T-helper 2 cell treated with Interferon-gamma antibody and Interleukin-4, amounts not matched to agents 5 μg/mL and 100 μg/mL, for 36 hours (primary cell): ENCODE measurements at regions not wholly inside any gene's neighbourhood (a gene's known extent, or its start where the extent isn't known, plus 50 kb on each side); places are given as distances from the start of the nearest gene placed in this dataset.
"Not testable (repeated sequence)": the region's sequence is repeated elsewhere in the genome, so short reads cannot be mapped to it uniquely, and the experiment has no call there.

Source experiments
- DNase-seq: peaks from one replicate; pipeline ENCODE4 v3.0.0; 2021; ENCODE audit warnings: low spot score
- H3K27ac Mint-ChIP-seq: one replicate; pipeline ENCODE4 v1.8.0; 2021; ENCODE audit warnings: mild to moderate bottlenecking, mixed read lengths
- H3K27me3 Mint-ChIP-seq: one replicate; pipeline ENCODE4 v1.8.0; 2021; ENCODE audit warnings: low read depth, mixed read lengths
- H3K36me3 Mint-ChIP-seq: one replicate; pipeline ENCODE4 v1.8.0; 2021; ENCODE audit warnings: low read depth, mixed read lengths
- H3K4me1 Mint-ChIP-seq: one replicate; pipeline ENCODE4 v1.8.0; 2021; ENCODE audit warnings: low read depth, mixed read lengths
- H3K4me3 Mint-ChIP-seq: one replicate; pipeline ENCODE4 v1.8.0; 2022; ENCODE audit warnings: mild to moderate bottlenecking, moderate library complexity, mixed read lengths
- H3K9me3 Mint-ChIP-seq: one replicate; pipeline ENCODE4 v1.8.0; 2021; ENCODE audit warnings: mixed read lengths

GRCh38 chr10:121127151-121127906, 276.2 kb downstream of the WDR11 start:
- H3K9me3 Mint-ChIP-seq, result no peaks in the 10 kb centered on the region
- no peaks in the 10 kb centered on the region for H3K4me1 Mint-ChIP-seq
- H3K27ac Mint-ChIP-seq, result no peak overlapping the region
- H3K27me3 Mint-ChIP-seq, result no peaks in the 10 kb centered on the region
- no peak overlapping the region for H3K4me3 Mint-ChIP-seq
- no peak for DNase-seq
- H3K36me3 Mint-ChIP-seq, result no peaks in the 10 kb centered on the region

GRCh38 chr10:121128164-121128563, 277.0 kb downstream of the WDR11 start:
- H3K9me3 Mint-ChIP-seq, result no peaks in the 10 kb centered on the region
- H3K27ac Mint-ChIP-seq, result no peak overlapping the region
- no peaks in the 10 kb centered on the region for H3K36me3 Mint-ChIP-seq
- no peaks in the 10 kb centered on the region for H3K4me1 Mint-ChIP-seq
- DNase-seq, result no peak
- no peaks in the 10 kb centered on the region for H3K27me3 Mint-ChIP-seq
- H3K4me3 Mint-ChIP-seq, result no peak overlapping the region

- no peak overlapping the region for H3K27ac Mint-ChIP-seq
- no peak overlapping the region for H3K4me3 Mint-ChIP-seq
- H3K4me1 Mint-ChIP-seq, result no peaks in the 10 kb centered on the region
- H3K27me3 Mint-ChIP-seq, result no peaks in the 10 kb centered on the region
- no peaks in the 10 kb centered on the region for H3K9me3 Mint-ChIP-seq
- no peak for DNase-seq
- H3K36me3 Mint-ChIP-seq, result no peaks in the 10 kb centered on the region
These were observed 278.1 kb downstream of the WDR11 start for GRCh38 chr10:121129266-121129665.

GRCh38 chr10:121130382-121130781, 279.2 kb downstream of the WDR11 start:
- no peaks in the 10 kb centered on the region for H3K9me3 Mint-ChIP-seq
- H3K4me3 Mint-ChIP-seq, result no peak overlapping the region
- H3K4me1 Mint-ChIP-seq, result no peaks in the 10 kb centered on the region
- H3K27ac Mint-ChIP-seq, result no peak overlapping the region
- H3K36me3 Mint-ChIP-seq, result no peaks in the 10 kb centered on the region
- H3K27me3 Mint-ChIP-seq, result no peaks in the 10 kb centered on the region
- DNase-seq, result no peak

GRCh38 chr10:121131014-121131413, 279.9 kb downstream of the WDR11 start:
- Mint-ChIP-seq H3K9me3 (no peaks in the 10 kb centered on the region), H3K4me1 (no peaks in the 10 kb centered on the region), H3K36me3 (no peaks in the 10 kb centered on the region), H3K4me3 (no peak overlapping the region), H3K27me3 (no peaks in the 10 kb centered on the region), H3K27ac (no peak overlapping the region)
- no peak for DNase-seq

GRCh38 chr10:121131426-121132265, 280.5 kb downstream of the WDR11 start:
- no peaks in the 10 kb centered on the region for H3K36me3 Mint-ChIP-seq
- no peaks in the 10 kb centered on the region for H3K27me3 Mint-ChIP-seq
- no peak overlapping the region for H3K4me3 Mint-ChIP-seq
- DNase-seq, result no peak
- no peaks in the 10 kb centered on the region for H3K9me3 Mint-ChIP-seq
- no peaks in the 10 kb centered on the region for H3K4me1 Mint-ChIP-seq
- H3K27ac Mint-ChIP-seq, result no peak overlapping the region

- no peak for DNase-seq
- Mint-ChIP-seq H3K27me3 (no peaks in the 10 kb centered on the region), H3K9me3 (no peaks in the 10 kb centered on the region), H3K36me3 (no peaks in the 10 kb centered on the region), H3K4me1 (no peaks in the 10 kb centered on the region), H3K27ac (no peak overlapping the region), H3K4me3 (no peak overlapping the region)
These were observed 281.1 kb downstream of the WDR11 start for GRCh38 chr10:121132273-121132672.

- Mint-ChIP-seq H3K27ac (no peak overlapping the region), H3K36me3 (no peaks in the 10 kb centered on the region), H3K4me3 (no peak overlapping the region), H3K27me3 (no peaks in the 10 kb centered on the region), H3K4me1 (no peaks in the 10 kb centered on the region), H3K9me3 (no peaks in the 10 kb centered on the region)
- no peak for DNase-seq
These were observed 282.7 kb downstream of the WDR11 start for GRCh38 chr10:121133901-121134300.

- Mint-ChIP-seq H3K4me1 (no peaks in the 10 kb centered on the region), H3K4me3 (no peak overlapping the region), H3K27ac (no peak overlapping the region), H3K9me3 (no peaks in the 10 kb centered on the region), H3K27me3 (no peaks in the 10 kb centered on the region), H3K36me3 (no peaks in the 10 kb centered on the region)
- no peak for DNase-seq
These were observed 283.5 kb downstream of the WDR11 start for GRCh38 chr10:121134711-121135110.

- no peak for DNase-seq
- no peak overlapping the region for H3K27ac Mint-ChIP-seq
- H3K27me3 Mint-ChIP-seq, result no peaks in the 10 kb centered on the region
- H3K9me3 Mint-ChIP-seq, result no peaks in the 10 kb centered on the region
- H3K4me3 Mint-ChIP-seq, result no peak overlapping the region
- no peaks in the 10 kb centered on the region for H3K4me1 Mint-ChIP-seq
- H3K36me3 Mint-ChIP-seq, result no peaks in the 10 kb centered on the region
These were observed 284.4 kb downstream of the WDR11 start for GRCh38 chr10:121135512-121135911.

- Mint-ChIP-seq H3K9me3 (no peaks in the 10 kb centered on the region), H3K27me3 (no peaks in the 10 kb centered on the region), H3K4me3 (no peak overlapping the region), H3K36me3 (no peaks in the 10 kb centered on the region), H3K27ac (no peak overlapping the region), H3K4me1 (no peaks in the 10 kb centered on the region)
- DNase-seq, result no peak
These were observed 286.4 kb downstream of the WDR11 start for GRCh38 chr10:121137533-121137932.

GRCh38 chr10:121138112-121138860, 287.1 kb downstream of the WDR11 start:
- no peak for DNase-seq
- no peaks in the 10 kb centered on the region for H3K36me3 Mint-ChIP-seq
- no peaks in the 10 kb centered on the region for H3K27me3 Mint-ChIP-seq
- H3K27ac Mint-ChIP-seq, result no peak overlapping the region
- H3K4me3 Mint-ChIP-seq, result no peak overlapping the region
- H3K9me3 Mint-ChIP-seq, result no peaks in the 10 kb centered on the region
- H3K4me1 Mint-ChIP-seq, result no peaks in the 10 kb centered on the region

- Mint-ChIP-seq H3K27me3 (no peaks in the 10 kb centered on the region), H3K27ac (no peak overlapping the region), H3K36me3 (no peaks in the 10 kb centered on the region), H3K9me3 (no peaks in the 10 kb centered on the region), H3K4me3 (no peak overlapping the region), H3K4me1 (no peaks in the 10 kb centered on the region)
- no peak for DNase-seq
These were observed 287.8 kb downstream of the WDR11 start for GRCh38 chr10:121138918-121139317.

GRCh38 chr10:121145802-121146395, 294.7 kb downstream of the WDR11 start:
- H3K27me3 Mint-ChIP-seq, H3K27ac Mint-ChIP-seq, H3K36me3 Mint-ChIP-seq, H3K4me1 Mint-ChIP-seq, H3K4me3 Mint-ChIP-seq, DNase-seq: not testable (repeated sequence)
- H3K9me3 Mint-ChIP-seq, result peaks cover 16% of the 10 kb centered on the region
